GM10266 (cell line): ENCODE measurements at regions not wholly inside any gene's neighbourhood (a gene's known extent, or its start where the extent isn't known, plus 50 kb on each side); places are given as distances from the start of the nearest gene placed in this dataset.

Source experiments
- DNase-seq: peaks from one replicate; pipeline ENCODE4 v3.0.0; 2012; ENCODE audit errors: extremely low spot score
- CTCF ChIP-seq: IDR thresholded peaks from 2 replicates; pipeline ENCODE4 v1.5.1; 2012; ENCODE audit warnings: mild to moderate bottlenecking, low read depth; ENCODE audit not compliant: control insufficient read depth, insufficient read depth; ENCODE audit errors: missing control alignments

DNA sequence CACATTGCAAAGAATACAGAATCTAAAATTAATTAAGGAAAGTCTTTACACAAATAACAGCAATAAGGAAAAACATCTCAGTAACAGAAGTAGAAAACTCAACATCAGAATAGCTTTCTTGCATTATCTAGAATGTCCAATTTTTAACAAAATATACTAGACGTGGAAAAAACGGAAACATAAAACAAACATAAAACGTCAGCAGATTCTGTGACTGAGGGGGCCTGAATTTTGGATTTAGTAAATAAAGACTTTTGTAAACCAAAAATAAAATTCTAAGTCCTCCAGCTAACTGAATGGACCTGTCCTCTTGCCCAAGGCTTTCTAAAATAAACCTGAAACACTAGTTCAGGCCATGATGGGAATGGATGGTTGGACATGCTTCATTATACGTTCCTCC, 773.5 kb upstream of the LRRTM1 start:
- no peak for DNase-seq
- no peak for TF ChIP-seq CTCF

DNA sequence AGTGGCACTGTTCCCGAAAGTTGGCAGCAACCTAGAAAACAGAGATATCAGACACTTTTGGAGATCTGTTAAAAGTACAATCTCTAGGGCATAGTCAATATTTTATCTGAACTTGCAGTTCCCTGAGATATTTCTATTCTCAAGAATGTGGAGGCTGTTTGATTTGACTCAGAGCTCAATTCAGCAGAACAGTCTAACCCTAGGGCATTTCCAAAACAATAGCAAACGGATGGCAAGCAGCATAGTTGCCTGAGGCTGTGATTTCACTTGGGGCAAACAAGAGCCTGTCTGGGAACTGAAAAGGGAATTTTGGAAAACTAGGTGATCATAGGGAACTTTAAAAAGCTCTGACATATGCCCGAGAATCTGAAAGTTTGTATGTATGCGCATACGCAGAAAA, 772.8 kb upstream of the LRRTM1 start:
- TF ChIP-seq CTCF: no peak
- DNase-seq: no peak

DNA sequence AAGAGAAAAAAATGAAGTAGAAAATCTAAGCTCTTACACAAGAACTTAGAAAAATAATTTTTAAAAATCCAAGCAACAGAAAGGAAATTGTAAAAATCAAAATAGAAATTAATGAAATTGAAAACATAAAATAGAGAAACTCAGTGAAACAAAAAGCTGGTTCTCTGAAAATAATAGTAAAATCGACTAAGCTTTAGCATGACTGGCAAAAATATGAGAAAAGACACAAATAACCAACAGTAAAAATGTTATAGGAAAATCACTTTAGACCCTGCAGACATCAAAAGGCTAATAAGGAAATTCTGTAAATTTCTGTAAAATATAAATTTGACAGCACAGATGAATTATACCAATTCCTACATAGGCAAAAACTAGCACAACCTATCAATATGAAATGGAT, 768.9 kb upstream of the LRRTM1 start:
- no peak for TF ChIP-seq CTCF
- no peak for DNase-seq

- no peak for TF ChIP-seq CTCF
- no peak for DNase-seq
Measured at GRCh38 chr2:81068144-81068543, 763.6 kb upstream of the LRRTM1 start.

DNA sequence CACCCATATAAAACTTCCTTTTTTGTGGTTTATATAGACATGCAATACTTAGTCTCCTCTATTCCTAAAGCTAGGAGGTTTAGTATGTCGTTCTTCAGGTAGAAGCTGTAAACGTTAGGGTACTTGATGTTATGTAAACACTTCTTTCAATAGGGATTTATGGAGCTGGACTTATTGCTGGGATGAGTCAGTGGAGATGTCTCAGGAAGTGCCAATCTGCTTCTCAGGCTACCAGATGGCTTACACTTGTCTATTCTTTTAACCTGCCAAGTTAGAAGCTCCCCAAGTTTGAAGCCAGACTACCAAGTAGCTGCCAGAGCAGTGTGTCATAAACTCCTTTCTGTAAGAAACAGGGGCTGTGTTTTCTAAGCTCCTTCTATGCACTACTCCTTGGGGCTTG, 756.5 kb upstream of the LRRTM1 start:
- no peak for DNase-seq
- TF ChIP-seq CTCF: no peak

- TF ChIP-seq CTCF: no peak
- DNase-seq: no peak
Measured at GRCh38 chr2:81050580-81051095, 746.1 kb upstream of the LRRTM1 start.

DNA sequence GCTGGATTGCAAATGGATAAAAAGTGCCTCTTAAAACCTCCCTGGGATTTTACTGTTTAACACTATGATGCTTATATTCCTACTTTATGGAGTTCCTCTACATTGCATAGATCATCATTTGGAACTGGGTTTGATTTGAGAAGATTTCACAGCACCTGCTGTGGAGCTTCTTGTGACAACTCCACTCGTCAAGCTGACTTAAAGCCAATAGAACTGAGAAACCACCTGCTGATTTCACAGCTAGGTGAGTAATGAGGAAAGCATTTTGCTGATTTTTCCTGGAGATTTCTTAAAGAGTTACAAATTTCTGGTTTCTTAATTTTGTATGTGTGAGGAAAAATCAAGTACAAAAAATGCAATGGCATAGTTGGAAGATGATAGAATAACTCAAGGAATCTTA, 739.1 kb upstream of the LRRTM1 start:
- DNase-seq: no peak
- no peak for TF ChIP-seq CTCF
